ENCODE measurements at regions not wholly inside any gene's neighbourhood (a gene's known extent, or its start where the extent isn't known, plus 50 kb on each side); places are given as distances from the start of the nearest gene placed in this dataset.

DNA sequence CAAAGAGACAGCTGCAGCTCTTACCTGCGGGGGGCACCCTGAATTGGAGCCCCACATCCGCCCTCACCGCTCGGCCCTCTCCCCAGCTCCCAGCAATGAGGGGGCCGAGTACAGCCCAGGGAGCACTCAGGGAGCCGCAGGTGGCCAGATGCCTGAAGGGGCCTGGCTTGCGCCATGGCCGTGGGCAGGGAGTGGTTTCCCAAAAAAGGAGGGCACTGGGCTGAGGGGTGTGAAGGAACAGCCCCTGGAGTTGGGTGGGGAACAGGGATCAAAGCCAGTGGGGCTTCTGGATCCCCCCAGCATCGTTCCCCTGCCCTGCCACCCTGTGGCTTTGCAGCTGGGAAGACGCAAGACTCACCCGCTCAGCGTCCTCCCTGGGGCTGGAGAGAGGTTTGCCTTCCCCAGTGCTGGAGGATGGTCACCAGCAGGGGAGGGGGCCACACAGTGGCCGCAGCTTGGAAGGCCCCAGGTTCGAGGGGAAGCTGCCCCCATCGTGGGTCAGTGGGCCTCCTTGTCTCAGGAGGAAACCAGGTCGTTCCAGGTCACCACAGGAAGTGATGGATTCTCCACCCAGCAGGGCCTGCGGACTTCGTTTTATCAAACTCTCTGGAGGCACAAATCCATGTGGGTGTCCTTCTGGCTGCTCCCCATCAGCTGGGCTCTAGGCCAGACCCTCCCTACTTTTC lies 68.2 kb upstream of the HPCAL1 start:
- no peak overlapping the region for H3K4me3 ChIP-seq
- no peaks in the 10 kb centered on the region for H3K9me3 ChIP-seq (ENCODE audit: low read depth)
- TF ChIP-seq EZH2 (IDR thresholded peaks at IDR 0.05; ENCODE audit: borderline replicate concordance) (no peak), EZH2phosphoT487 (IDR thresholded peaks at IDR 0.05; ENCODE audit: low read depth, severe bottlenecking, unreplicated experiment) (no peak)
- TF ChIP-seq, protein P1, sequence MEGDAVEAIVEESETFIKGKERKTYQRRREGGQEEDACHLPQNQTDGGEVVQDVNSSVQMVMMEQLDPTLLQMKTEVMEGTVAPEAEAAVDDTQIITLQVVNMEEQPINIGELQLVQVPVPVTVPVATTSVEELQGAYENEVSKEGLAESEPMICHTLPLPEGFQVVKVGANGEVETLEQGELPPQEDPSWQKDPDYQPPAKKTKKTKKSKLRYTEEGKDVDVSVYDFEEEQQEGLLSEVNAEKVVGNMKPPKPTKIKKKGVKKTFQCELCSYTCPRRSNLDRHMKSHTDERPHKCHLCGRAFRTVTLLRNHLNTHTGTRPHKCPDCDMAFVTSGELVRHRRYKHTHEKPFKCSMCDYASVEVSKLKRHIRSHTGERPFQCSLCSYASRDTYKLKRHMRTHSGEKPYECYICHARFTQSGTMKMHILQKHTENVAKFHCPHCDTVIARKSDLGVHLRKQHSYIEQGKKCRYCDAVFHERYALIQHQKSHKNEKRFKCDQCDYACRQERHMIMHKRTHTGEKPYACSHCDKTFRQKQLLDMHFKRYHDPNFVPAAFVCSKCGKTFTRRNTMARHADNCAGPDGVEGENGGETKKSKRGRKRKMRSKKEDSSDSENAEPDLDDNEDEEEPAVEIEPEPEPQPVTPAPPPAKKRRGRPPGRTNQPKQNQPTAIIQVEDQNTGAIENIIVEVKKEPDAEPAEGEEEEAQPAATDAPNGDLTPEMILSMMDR (IDR thresholded peaks at IDR 0.05; ENCODE audit: poor library complexity): no peak
- no peaks in the 10 kb centered on the region for H4K20me1 ChIP-seq (ENCODE audit: insufficient read depth, poor library complexity, severe bottlenecking)
- no peak overlapping the region for H2AFZ ChIP-seq
- 77% methylated on average over 18 of the region's 18 CpGs for WGBS (ENCODE audit: low lambda C conversion rate, missing lambda C conversion rate)
- no peaks in the 10 kb centered on the region for H3K79me2 ChIP-seq
- no peaks in the 10 kb centered on the region for H3K27me3 ChIP-seq
- no peak for DNase-seq (ENCODE audit: low spot score)
- H3K4me2 ChIP-seq: no peak overlapping the region
- no peaks in the 10 kb centered on the region for H3K4me1 ChIP-seq (ENCODE audit: insufficient read depth)
- H3K36me3 ChIP-seq (replicated peaks; ENCODE audit: insufficient read depth, low read depth): no peaks in the 10 kb centered on the region
- no peak overlapping the region for H3K27ac ChIP-seq
- no peaks in the 10 kb centered on the region for H3K9me2 ChIP-seq (replicated peaks; ENCODE audit: insufficient read depth)

DNA sequence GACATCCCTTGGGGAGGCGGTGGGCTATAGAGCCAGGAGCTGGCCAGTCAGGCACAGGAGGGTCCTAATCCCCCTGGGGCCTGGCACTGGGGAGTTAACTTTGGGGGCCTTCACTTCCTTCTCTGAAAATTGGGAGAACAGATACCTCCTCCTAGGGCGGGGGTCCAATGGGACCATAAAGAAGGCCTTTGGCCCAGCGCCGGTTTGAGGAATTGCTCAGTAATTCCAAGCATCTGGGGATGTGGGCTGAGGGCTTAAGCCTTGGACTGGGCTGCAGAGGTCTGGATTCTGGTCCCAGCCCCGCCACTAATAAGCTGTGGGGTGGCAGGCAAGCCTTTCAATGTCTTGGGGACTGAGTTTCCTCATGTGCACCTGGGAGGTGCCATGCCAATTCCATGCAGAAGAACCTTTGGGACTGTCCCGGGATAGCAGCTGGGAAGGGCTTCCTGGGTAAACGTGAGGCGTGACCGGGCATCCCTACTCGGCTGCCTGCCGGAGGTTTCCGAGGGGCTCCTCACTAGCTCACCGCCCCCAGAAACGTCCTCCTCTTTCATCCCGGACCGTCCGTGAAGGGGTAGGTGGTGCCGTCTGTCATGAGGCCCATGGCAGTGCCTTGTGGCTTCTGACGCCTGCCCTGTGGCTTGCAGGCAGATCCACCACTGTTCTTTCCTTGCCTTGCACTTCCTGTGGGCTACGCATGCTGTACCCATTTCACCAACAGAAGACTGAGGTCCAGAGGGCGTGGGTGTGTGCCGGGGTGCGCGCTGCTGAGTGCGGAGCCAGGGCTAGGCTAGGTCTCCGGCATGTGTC lies 67.4 kb upstream of the HPCAL1 start:
- 82% methylated on average over 26 of the region's 26 CpGs for WGBS (ENCODE audit: low lambda C conversion rate, missing lambda C conversion rate)
- H3K4me2 ChIP-seq: no peak overlapping the region
- no peaks in the 10 kb centered on the region for H3K79me2 ChIP-seq
- no peak for DNase-seq (ENCODE audit: low spot score)
- H3K27ac ChIP-seq: no peak overlapping the region
- no peaks in the 10 kb centered on the region for H3K9me3 ChIP-seq (ENCODE audit: low read depth)
- H3K4me3 ChIP-seq: no peak overlapping the region
- H3K27me3 ChIP-seq: no peaks in the 10 kb centered on the region
- no peak overlapping the region for H2AFZ ChIP-seq
- no peaks in the 10 kb centered on the region for H4K20me1 ChIP-seq (ENCODE audit: insufficient read depth, poor library complexity, severe bottlenecking)
- no peaks in the 10 kb centered on the region for H3K36me3 ChIP-seq (replicated peaks; ENCODE audit: insufficient read depth, low read depth)
- H3K9me2 ChIP-seq (replicated peaks; ENCODE audit: insufficient read depth): no peaks in the 10 kb centered on the region
- no peaks in the 10 kb centered on the region for H3K4me1 ChIP-seq (ENCODE audit: insufficient read depth)
- TF ChIP-seq, protein P1 (IDR thresholded peaks at IDR 0.05; ENCODE audit: poor library complexity): no peak
- no peak for TF ChIP-seq EZH2phosphoT487 (IDR thresholded peaks at IDR 0.05; ENCODE audit: low read depth, severe bottlenecking, unreplicated experiment)
- no peak for TF ChIP-seq EZH2 (IDR thresholded peaks at IDR 0.05; ENCODE audit: borderline replicate concordance)

DNA sequence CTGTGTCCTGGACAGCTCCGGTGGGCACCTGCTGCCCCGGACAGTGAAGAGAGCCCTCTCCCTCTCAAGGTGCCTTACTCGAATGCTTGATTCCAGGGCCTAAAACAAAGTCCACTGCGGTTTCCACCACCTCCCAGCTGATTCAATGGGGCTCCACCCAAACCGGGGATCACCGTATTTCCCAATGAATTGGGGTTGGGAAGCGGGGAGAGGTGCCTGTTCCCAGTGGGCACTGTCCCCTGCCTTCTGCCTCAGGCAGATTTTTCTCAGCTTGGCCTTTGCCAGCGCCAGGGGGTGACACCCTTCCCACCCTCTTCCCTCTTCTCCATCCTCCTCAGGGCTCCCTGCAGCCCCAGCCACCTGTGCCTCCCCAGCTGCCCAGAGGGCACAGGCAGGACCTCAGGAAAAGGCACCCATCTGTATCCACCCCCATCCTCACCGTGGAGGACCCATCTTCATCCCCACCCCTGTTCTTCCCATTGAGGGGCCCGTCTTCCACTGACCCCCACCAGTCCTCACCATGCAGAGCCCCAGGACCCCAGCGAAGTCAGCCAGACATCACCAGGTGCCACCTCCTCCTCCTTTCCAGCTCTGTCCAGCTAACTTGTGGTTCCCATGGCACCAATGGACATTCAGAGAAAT lies 66.7 kb upstream of the HPCAL1 start:
- Histone ChIP-seq H3K4me2 (no peak overlapping the region), H3K4me3 (no peak overlapping the region), H3K36me3 (replicated peaks; ENCODE audit: insufficient read depth, low read depth) (no peaks in the 10 kb centered on the region), H4K20me1 (ENCODE audit: insufficient read depth, poor library complexity, severe bottlenecking) (no peaks in the 10 kb centered on the region), H3K27ac (no peak overlapping the region), H3K9me3 (ENCODE audit: low read depth) (no peaks in the 10 kb centered on the region), H3K79me2 (no peaks in the 10 kb centered on the region), H3K4me1 (ENCODE audit: insufficient read depth) (no peaks in the 10 kb centered on the region), H3K9me2 (replicated peaks; ENCODE audit: insufficient read depth) (no peaks in the 10 kb centered on the region), H2AFZ (no peak overlapping the region), H3K27me3 (no peaks in the 10 kb centered on the region)
- 91% methylated on average over 11 of the region's 11 CpGs for WGBS (ENCODE audit: low lambda C conversion rate, missing lambda C conversion rate)
- no peak for DNase-seq (ENCODE audit: low spot score)
- no peak for TF ChIP-seq EZH2phosphoT487 (IDR thresholded peaks at IDR 0.05; ENCODE audit: low read depth, severe bottlenecking, unreplicated experiment)
- TF ChIP-seq, protein P1 (IDR thresholded peaks at IDR 0.05; ENCODE audit: poor library complexity): no peak
- TF ChIP-seq EZH2 (IDR thresholded peaks at IDR 0.05; ENCODE audit: borderline replicate concordance): no peak

All from hepatocyte (in vitro differentiated cells).